GM15510 (cell line): ENCODE measurements at regions not wholly inside any gene's neighbourhood (a gene's known extent, or its start where the extent isn't known, plus 50 kb on each side); places are given as distances from the start of the nearest gene placed in this dataset.

Experiments
- POLR2A ChIP-seq: IDR thresholded peaks from 3 replicates; pipeline ENCODE4 v1.6.1; 2011; ENCODE audit warnings: borderline replicate concordance; ENCODE audit not compliant: insufficient read length; ENCODE audit errors: extremely low read depth

GRCh38 chr10:90975096-90975495 is 54.2 kb upstream of the ANKRD1 start:
- TF ChIP-seq POLR2A: no peak

GRCh38 chr10:90977162-90977854 is 56.4 kb upstream of the ANKRD1 start:
- no peak for TF ChIP-seq POLR2A

- TF ChIP-seq POLR2A: no peak
Measured at GRCh38 chr10:90977855-90978486, 57.1 kb upstream of the ANKRD1 start.

- TF ChIP-seq POLR2A: no peak
Measured at GRCh38 chr10:90982406-90983008, 61.6 kb upstream of the ANKRD1 start.

- no peak for TF ChIP-seq POLR2A
Measured at GRCh38 chr10:90983914-90984549, 63.1 kb upstream of the ANKRD1 start.

GRCh38 chr10:90984898-90985297 is 64.0 kb upstream of the ANKRD1 start:
- TF ChIP-seq POLR2A: no peak

GRCh38 chr10:90985321-90985933 is 64.5 kb upstream of the ANKRD1 start:
- no peak for TF ChIP-seq POLR2A

- no peak for TF ChIP-seq POLR2A
Measured at GRCh38 chr10:90986136-90986760, 65.4 kb upstream of the ANKRD1 start.

GRCh38 chr10:90986870-90987269 is 66.0 kb upstream of the ANKRD1 start:
- TF ChIP-seq POLR2A: no peak

GRCh38 chr10:90987383-90987782 is 66.5 kb upstream of the ANKRD1 start:
- no peak for TF ChIP-seq POLR2A

GRCh38 chr10:90988024-90988423 is 67.1 kb upstream of the ANKRD1 start:
- TF ChIP-seq POLR2A: no peak

GRCh38 chr10:90988802-90989201 is 67.9 kb upstream of the ANKRD1 start:
- no peak for TF ChIP-seq POLR2A

GRCh38 chr10:90989378-90989777 is 68.5 kb upstream of the ANKRD1 start:
- no peak for TF ChIP-seq POLR2A

- no peak for TF ChIP-seq POLR2A
Measured at GRCh38 chr10:90992462-90992861, 71.6 kb upstream of the ANKRD1 start.

GRCh38 chr10:90993340-90993739 is 72.5 kb upstream of the ANKRD1 start:
- no peak for TF ChIP-seq POLR2A
